ENCODE measurements at regions not wholly inside any gene's neighbourhood (a gene's known extent, or its start where the extent isn't known, plus 50 kb on each side); places are given as distances from the start of the nearest gene placed in this dataset.
"Not testable (repeated sequence)": the region's sequence is repeated elsewhere in the genome, so short reads cannot be mapped to it uniquely, and the experiment has no call there.

- H4K20me1 ChIP-seq (ENCODE audit: insufficient read depth, low read length); H2BK20ac ChIP-seq (ENCODE audit: low read depth, low read length); POLR2A ChIA-PET (ENCODE audit: unreplicated experiment); H4K8ac ChIP-seq (ENCODE audit: low read depth in 2 of 2, low read length in 2 of 2); H3K9ac ChIP-seq (ENCODE audit: low read depth, low read length); H3K36me3 ChIP-seq (ENCODE audit: control insufficient read depth, insufficient read depth, low read length); dilution Hi-C loops (cut with HindIII; ENCODE audit: low sequenced_read_pairs, unreplicated experiment); H3K4me1 ChIP-seq (ENCODE audit: control insufficient read depth, insufficient read depth, low read length); BruUV-seq (replicated peaks); H2AK9ac ChIP-seq (replicated peaks; ENCODE audit: low read depth, low read length, poor library complexity); H3K23ac ChIP-seq (ENCODE audit: low read depth, low read length); H3K4me2 ChIP-seq (ENCODE audit: low read depth, low read length); H3K79me1 ChIP-seq (ENCODE audit: low read depth in 1 of 2, low read length in 2 of 2); H3K27ac ChIP-seq (ENCODE audit: insufficient read depth, low read length); H2BK5ac ChIP-seq (ENCODE audit: low read depth, low read length, poor library complexity, severe bottlenecking); H4K5ac ChIP-seq (ENCODE audit: low read depth, low read length); H3K27me3 ChIP-seq (ENCODE audit: control insufficient read depth, insufficient read depth, low read length); CTCF ChIA-PET; H2AK5ac ChIP-seq (ENCODE audit: low read depth, low read length); H3K18ac ChIP-seq (ENCODE audit: low read depth, low read length); H2BK120ac ChIP-seq (ENCODE audit: low read depth, low read length); DNase-seq; ATAC-seq (ENCODE audit: low read depth); H4K91ac ChIP-seq (ENCODE audit: insufficient read depth, low read depth, low read length); intact Hi-C loops (cut with micrococcal nuclease); H3K56ac ChIP-seq (ENCODE audit: extremely low read depth, insufficient read depth, low read length); H3K14ac ChIP-seq (replicated peaks; ENCODE audit: low read depth, low read length); H3K9me1 ChIP-seq (ENCODE audit: insufficient read depth, low read length); H2AFZ ChIP-seq (replicated peaks; ENCODE audit: low read length, poor library complexity); H3K4ac ChIP-seq (ENCODE audit: low read depth, low read length); in situ Hi-C loops (cut with MboI; ENCODE audit: low sequenced_read_pairs); H2BK15ac ChIP-seq (ENCODE audit: low read depth, low read length); H3K4me3 ChIP-seq (ENCODE audit: insufficient read depth, low read depth, low read length); H3K9me3 ChIP-seq (ENCODE audit: control insufficient read depth, insufficient read depth, low read length): not testable (repeated sequence)
- no CpG with 5 or more reads among the region's 16 CpGs for WGBS, 2 experiments (ENCODE audit: extremely low coverage in 2 of 2, insufficient read length in 1 of 2)
Observed at GRCh38 chr9:41741897-41742296, 387.3 kb downstream of the CNTNAP3B start.

- CTCF ChIA-PET = not testable (repeated sequence)
Observed at GRCh38 chr9:41741173-41741572, 388.1 kb downstream of the CNTNAP3B start.

More at GRCh38 chr9:41741173-41741572, 388.1 kb downstream of the CNTNAP3B start:
- DNase-seq; H3K14ac ChIP-seq (replicated peaks; ENCODE audit: low read depth, low read length); H2AK9ac ChIP-seq (replicated peaks; ENCODE audit: low read depth, low read length, poor library complexity); H3K4me3 ChIP-seq (ENCODE audit: insufficient read depth, low read depth, low read length); H3K9ac ChIP-seq (ENCODE audit: low read depth, low read length); in situ Hi-C loops (cut with MboI; ENCODE audit: low sequenced_read_pairs); H3K18ac ChIP-seq (ENCODE audit: low read depth, low read length); H3K27me3 ChIP-seq (ENCODE audit: control insufficient read depth, insufficient read depth, low read length); H3K9me3 ChIP-seq (ENCODE audit: control insufficient read depth, insufficient read depth, low read length); H2BK15ac ChIP-seq (ENCODE audit: low read depth, low read length); H3K79me1 ChIP-seq (ENCODE audit: low read depth in 1 of 2, low read length in 2 of 2); H4K91ac ChIP-seq (ENCODE audit: insufficient read depth, low read depth, low read length); H3K4me1 ChIP-seq (ENCODE audit: control insufficient read depth, insufficient read depth, low read length); H3K4me2 ChIP-seq (ENCODE audit: low read depth, low read length); H2AK5ac ChIP-seq (ENCODE audit: low read depth, low read length); H3K27ac ChIP-seq (ENCODE audit: insufficient read depth, low read length); H2BK5ac ChIP-seq (ENCODE audit: low read depth, low read length, poor library complexity, severe bottlenecking); H4K5ac ChIP-seq (ENCODE audit: low read depth, low read length); H4K8ac ChIP-seq (ENCODE audit: low read depth in 2 of 2, low read length in 2 of 2); ATAC-seq (ENCODE audit: low read depth); H2BK20ac ChIP-seq (ENCODE audit: low read depth, low read length); H3K56ac ChIP-seq (ENCODE audit: extremely low read depth, insufficient read depth, low read length); H4K20me1 ChIP-seq (ENCODE audit: insufficient read depth, low read length); BruUV-seq (replicated peaks); dilution Hi-C loops (cut with HindIII; ENCODE audit: low sequenced_read_pairs, unreplicated experiment); POLR2A ChIA-PET (ENCODE audit: unreplicated experiment); H3K36me3 ChIP-seq (ENCODE audit: control insufficient read depth, insufficient read depth, low read length); H2AFZ ChIP-seq (replicated peaks; ENCODE audit: low read length, poor library complexity); intact Hi-C loops (cut with micrococcal nuclease); H3K23ac ChIP-seq (ENCODE audit: low read depth, low read length); H3K9me1 ChIP-seq (ENCODE audit: insufficient read depth, low read length); H3K4ac ChIP-seq (ENCODE audit: low read depth, low read length); H2BK120ac ChIP-seq (ENCODE audit: low read depth, low read length): not testable (repeated sequence)
- WGBS, 2 experiments (ENCODE audit: extremely low coverage in 2 of 2, insufficient read length in 1 of 2) = no CpG with 5 or more reads among the region's 5 CpGs
